Glutamatergic neuron (in vitro differentiated cells): ENCODE measurements at regions not wholly inside any gene's neighbourhood (a gene's known extent, or its start where the extent isn't known, plus 50 kb on each side); places are given as distances from the start of the nearest gene placed in this dataset.
"Not testable (repeated sequence)": the region's sequence is repeated elsewhere in the genome, so short reads cannot be mapped to it uniquely, and the experiment has no call there.

Experiments used
- DNase-seq: peaks from one replicate; pipeline ENCODE4 v3.0.0; 2022
- H3K27ac Mint-ChIP-seq: one replicate; pipeline ENCODE4 v1.8.0; 2020; ENCODE audit warnings: mild to moderate bottlenecking, mixed read lengths, inconsistent platforms; ENCODE audit not compliant: unreplicated experiment
- H3K27me3 Mint-ChIP-seq: one replicate; pipeline ENCODE4 v1.8.0; 2020; ENCODE audit warnings: mild to moderate bottlenecking, moderate library complexity, mixed read lengths, inconsistent platforms; ENCODE audit not compliant: unreplicated experiment
- H3K36me3 Mint-ChIP-seq: one replicate; pipeline ENCODE4 v1.8.0; 2020; ENCODE audit warnings: mild to moderate bottlenecking, mixed read lengths, inconsistent platforms; ENCODE audit not compliant: unreplicated experiment
- H3K4me1 Mint-ChIP-seq: one replicate; pipeline ENCODE4 v1.8.0; 2020; ENCODE audit warnings: mild to moderate bottlenecking, low read depth, mixed read lengths, inconsistent platforms; ENCODE audit not compliant: unreplicated experiment
- H3K4me3 Mint-ChIP-seq: one replicate; pipeline ENCODE4 v1.8.0; 2020; ENCODE audit warnings: mild to moderate bottlenecking, mixed read lengths, inconsistent platforms; ENCODE audit not compliant: unreplicated experiment
- H3K9me3 Mint-ChIP-seq: one replicate; pipeline ENCODE4 v1.8.0; 2020; ENCODE audit warnings: mild to moderate bottlenecking, moderate library complexity, mixed read lengths, inconsistent platforms; ENCODE audit not compliant: unreplicated experiment
- TF ChIP-seq, protein P1 (sequence below): fragments of 200-600 bp; sonication (generic); IDR thresholded peaks from one replicate; pipeline ENCODE4 v1.5.0; 2021; ENCODE audit not compliant: partially characterized antibody, unreplicated experiment

DNA sequence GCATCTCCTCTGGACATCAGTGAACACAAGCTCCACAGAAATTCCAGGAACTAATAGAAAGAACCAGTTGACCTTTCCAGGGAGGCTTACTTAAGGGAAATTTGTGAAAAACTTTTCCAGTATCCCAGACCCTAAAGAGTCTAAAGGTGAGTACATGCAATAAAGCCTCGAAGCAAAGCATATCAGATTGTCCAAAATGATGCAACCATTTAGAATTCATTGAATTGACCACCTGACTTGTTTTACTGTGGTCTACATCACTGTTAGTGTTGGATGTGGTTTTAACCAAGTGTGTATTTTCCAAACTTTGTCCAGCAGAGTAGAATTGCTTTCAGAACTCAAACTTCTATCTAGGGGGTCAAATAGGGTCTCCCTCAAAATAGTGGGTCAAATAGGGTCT lies 76.3 kb upstream of the TIAM1 start:
- no peak for DNase-seq
- Mint-ChIP-seq H3K4me1 (peaks cover 3% of the 10 kb centered on the region), H3K27me3 (peaks cover 2% of the 10 kb centered on the region), H3K27ac (no peak overlapping the region), H3K9me3 (peaks cover 3% of the 10 kb centered on the region), H3K4me3 (no peak overlapping the region), H3K36me3 (no peaks in the 10 kb centered on the region)
- TF ChIP-seq, protein P1, sequence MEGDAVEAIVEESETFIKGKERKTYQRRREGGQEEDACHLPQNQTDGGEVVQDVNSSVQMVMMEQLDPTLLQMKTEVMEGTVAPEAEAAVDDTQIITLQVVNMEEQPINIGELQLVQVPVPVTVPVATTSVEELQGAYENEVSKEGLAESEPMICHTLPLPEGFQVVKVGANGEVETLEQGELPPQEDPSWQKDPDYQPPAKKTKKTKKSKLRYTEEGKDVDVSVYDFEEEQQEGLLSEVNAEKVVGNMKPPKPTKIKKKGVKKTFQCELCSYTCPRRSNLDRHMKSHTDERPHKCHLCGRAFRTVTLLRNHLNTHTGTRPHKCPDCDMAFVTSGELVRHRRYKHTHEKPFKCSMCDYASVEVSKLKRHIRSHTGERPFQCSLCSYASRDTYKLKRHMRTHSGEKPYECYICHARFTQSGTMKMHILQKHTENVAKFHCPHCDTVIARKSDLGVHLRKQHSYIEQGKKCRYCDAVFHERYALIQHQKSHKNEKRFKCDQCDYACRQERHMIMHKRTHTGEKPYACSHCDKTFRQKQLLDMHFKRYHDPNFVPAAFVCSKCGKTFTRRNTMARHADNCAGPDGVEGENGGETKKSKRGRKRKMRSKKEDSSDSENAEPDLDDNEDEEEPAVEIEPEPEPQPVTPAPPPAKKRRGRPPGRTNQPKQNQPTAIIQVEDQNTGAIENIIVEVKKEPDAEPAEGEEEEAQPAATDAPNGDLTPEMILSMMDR = no peak

DNA sequence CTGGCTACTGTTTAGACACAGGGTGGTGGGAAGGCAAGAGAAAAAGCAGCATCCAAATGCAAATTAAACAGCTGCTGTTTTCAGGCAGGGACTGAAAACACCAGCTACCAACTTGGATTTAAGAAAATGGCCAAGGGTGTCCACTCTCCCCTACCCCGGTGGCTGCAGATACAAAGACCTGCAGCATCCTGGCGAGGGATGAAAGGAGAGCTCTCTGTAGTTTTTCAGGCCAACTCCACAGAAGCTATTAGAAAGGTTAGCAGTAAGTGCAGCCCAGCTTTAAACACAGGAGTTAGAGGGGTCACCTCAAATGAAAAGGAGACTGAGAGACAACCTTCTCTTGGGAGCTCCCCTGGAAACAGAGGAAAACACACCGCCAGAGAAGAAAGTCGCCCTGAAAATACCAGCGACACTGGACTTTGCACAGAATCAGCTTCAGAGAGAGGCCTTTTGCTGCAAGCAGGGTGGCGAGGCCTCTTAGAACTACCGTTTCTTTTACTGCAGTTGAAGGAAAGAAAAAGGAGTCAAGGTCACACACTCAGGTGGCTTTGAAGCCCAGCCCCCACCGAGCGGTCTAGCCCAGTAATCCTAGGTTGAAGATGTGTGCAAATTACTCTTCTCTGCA lies 74.4 kb upstream of the TIAM1 start:
- TF ChIP-seq, protein P1 = no peak
- Mint-ChIP-seq H3K27ac (no peak overlapping the region), H3K4me3 (no peak overlapping the region), H3K9me3 (peaks cover 3% of the 10 kb centered on the region), H3K27me3 (peaks cover 2% of the 10 kb centered on the region), H3K36me3 (no peaks in the 10 kb centered on the region), H3K4me1 (peaks cover 6% of the 10 kb centered on the region)
- no peak for DNase-seq

DNA sequence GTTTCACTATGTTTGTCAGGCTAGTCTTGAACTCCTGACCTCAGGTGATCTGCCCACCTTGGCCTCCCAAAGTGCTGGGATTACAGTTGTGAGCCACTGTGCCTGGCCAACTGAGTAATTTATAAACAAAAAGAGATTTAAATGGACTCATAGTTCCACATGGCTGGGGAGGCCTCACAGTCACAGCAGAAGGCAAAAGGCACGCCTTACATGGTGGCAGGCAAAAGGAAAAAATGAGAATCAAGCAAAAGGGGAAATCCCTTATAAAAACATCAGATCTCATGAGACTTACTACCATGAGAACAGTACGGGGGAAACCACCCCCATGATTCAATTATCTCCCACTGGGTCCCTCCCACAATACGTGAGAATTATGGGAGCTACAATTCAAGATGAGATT lies 73.2 kb upstream of the TIAM1 start:
- not testable (repeated sequence) for H3K27ac Mint-ChIP-seq, H3K9me3 Mint-ChIP-seq, H3K4me1 Mint-ChIP-seq, DNase-seq, H3K27me3 Mint-ChIP-seq, H3K4me3 Mint-ChIP-seq, H3K36me3 Mint-ChIP-seq

DNA sequence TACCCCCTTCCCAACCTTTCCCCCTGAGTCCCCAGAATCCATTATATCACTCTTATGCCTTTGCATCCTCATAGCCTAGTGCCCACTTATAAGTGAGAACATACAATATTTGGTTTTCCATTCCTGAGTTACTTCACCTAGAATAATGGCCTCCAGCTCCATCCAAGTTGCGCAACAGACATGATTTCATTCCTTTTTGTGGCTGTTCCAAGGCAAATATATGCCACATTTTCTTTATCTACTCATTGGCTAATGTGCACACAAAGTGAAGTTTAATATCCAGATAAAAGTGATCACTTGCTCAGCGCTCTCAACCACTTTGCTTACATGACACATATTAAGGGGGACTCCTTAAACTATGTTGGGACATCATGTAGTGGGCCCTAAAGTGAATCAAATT lies 72.4 kb upstream of the TIAM1 start:
- Mint-ChIP-seq H3K4me1 (peaks cover 6% of the 10 kb centered on the region), H3K27me3 (no peaks in the 10 kb centered on the region), H3K36me3 (no peaks in the 10 kb centered on the region), H3K4me3 (no peak overlapping the region), H3K27ac (no peak overlapping the region), H3K9me3 (peaks cover 5% of the 10 kb centered on the region)
- TF ChIP-seq, protein P1 = no peak
- DNase-seq = no peak

DNA sequence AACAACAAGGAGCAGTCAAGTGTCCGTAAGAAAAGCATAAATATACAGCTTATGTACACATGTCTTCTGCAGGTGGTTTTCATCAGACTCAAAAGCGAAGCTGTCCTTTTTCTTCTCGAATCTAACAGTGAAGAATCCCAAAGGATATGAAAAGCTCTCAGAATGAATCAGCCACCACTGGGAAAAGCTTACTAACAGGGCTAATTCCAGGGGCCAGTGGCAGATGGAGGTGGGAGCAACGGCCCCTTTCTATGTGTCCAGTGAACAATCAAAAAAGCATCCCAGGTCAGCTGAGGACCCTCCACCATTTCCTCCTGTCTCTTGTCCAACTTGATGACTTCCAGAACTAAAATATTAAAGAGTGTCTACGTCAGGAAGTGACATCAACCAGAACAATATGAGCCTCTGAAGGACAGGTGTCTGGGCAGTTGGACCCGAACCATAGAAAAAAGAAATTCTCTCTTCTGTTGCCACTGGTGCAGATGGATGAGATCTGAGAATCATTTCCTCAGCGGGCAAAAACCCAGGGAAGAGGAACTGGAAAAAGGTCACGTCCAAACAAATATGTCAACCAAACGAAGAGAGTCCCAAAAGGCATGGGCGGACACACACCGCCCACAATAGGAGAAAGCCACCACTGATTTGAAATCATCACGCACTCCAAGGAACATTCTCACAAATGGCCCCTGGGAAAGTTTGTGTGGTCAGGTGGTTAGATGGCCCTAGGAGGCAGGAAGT lies 70.4 kb upstream of the TIAM1 start:
- no peak overlapping the region for H3K4me3 Mint-ChIP-seq
- no peaks in the 10 kb centered on the region for H3K27me3 Mint-ChIP-seq
- TF ChIP-seq, protein P1 = no peak
- no peaks in the 10 kb centered on the region for H3K36me3 Mint-ChIP-seq
- no peak overlapping the region for H3K27ac Mint-ChIP-seq
- no peak for DNase-seq
- peaks cover 6% of the 10 kb centered on the region for H3K4me1 Mint-ChIP-seq
- H3K9me3 Mint-ChIP-seq = peaks cover 5% of the 10 kb centered on the region
